ENCODE measurements at regions not wholly inside any gene's neighbourhood (a gene's known extent, or its start where the extent isn't known, plus 50 kb on each side); places are given as distances from the start of the nearest gene placed in this dataset.

DNA sequence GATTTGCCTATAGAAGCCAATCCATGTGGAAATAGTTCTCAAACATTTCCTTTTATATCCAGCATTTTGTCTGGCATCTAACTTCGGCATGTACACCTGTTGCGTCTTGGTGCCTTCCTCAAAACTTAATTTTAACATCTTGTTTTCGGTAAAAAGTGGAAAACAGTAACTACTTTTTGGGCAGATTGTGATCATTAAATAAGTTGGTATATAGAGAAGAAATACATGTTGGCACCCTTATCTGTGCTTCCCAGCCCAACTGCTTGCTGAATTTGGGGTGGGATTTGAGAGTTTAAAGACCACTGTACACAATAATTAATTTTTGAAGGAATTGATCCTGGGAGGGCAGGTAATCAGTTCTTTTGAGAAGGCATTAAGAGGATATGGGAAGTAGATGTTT, 566.8 kb downstream of the PDCD6IP start (continued):
- TF ChIP-seq, protein P1, sequence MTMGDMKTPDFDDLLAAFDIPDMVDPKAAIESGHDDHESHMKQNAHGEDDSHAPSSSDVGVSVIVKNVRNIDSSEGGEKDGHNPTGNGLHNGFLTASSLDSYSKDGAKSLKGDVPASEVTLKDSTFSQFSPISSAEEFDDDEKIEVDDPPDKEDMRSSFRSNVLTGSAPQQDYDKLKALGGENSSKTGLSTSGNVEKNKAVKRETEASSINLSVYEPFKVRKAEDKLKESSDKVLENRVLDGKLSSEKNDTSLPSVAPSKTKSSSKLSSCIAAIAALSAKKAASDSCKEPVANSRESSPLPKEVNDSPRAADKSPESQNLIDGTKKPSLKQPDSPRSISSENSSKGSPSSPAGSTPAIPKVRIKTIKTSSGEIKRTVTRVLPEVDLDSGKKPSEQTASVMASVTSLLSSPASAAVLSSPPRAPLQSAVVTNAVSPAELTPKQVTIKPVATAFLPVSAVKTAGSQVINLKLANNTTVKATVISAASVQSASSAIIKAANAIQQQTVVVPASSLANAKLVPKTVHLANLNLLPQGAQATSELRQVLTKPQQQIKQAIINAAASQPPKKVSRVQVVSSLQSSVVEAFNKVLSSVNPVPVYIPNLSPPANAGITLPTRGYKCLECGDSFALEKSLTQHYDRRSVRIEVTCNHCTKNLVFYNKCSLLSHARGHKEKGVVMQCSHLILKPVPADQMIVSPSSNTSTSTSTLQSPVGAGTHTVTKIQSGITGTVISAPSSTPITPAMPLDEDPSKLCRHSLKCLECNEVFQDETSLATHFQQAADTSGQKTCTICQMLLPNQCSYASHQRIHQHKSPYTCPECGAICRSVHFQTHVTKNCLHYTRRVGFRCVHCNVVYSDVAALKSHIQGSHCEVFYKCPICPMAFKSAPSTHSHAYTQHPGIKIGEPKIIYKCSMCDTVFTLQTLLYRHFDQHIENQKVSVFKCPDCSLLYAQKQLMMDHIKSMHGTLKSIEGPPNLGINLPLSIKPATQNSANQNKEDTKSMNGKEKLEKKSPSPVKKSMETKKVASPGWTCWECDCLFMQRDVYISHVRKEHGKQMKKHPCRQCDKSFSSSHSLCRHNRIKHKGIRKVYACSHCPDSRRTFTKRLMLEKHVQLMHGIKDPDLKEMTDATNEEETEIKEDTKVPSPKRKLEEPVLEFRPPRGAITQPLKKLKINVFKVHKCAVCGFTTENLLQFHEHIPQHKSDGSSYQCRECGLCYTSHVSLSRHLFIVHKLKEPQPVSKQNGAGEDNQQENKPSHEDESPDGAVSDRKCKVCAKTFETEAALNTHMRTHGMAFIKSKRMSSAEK (CRISPR knock-in tag; IDR thresholded peaks at IDR 0.05; ENCODE audit: borderline replicate concordance), result no peak
- no peak for TF ChIP-seq KAT7 (CRISPR knock-in tag; IDR thresholded peaks at IDR 0.05; ENCODE audit: borderline replicate concordance)

DNA sequence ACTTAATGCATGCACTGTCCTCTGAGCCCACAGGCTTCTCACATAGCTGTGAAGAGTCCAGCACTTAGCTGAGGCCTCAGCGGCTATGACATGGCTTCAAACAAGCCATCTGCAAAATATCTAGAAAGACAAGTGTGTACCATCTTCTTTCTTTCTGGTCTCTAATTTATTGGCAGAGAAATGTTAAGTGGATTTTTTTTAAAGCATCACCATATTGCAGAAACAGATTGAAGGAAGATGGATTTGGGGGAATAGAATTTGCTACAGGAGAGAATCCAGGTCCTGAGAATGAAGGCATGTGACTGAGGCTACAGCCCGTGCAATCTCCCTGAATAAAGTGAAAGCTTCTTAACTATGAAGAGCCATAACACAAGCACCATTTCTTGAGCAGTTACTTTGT, 567.3 kb downstream of the PDCD6IP start:
- Mint-ChIP-seq H3K27ac (no peak overlapping the region), H3K27me3 (ENCODE audit: low read depth) (no peaks in the 10 kb centered on the region), H3K36me3 (no peaks in the 10 kb centered on the region), H3K4me1 (peaks cover 9% of the 10 kb centered on the region), H3K4me3 (no peak overlapping the region), H3K9me3 (peaks cover 13% of the 10 kb centered on the region)
- ATAC-seq (no peak), DNase-seq (ENCODE audit: low spot score) (no peak)
- CTCF ChIA-PET, result interaction anchor here (0.6 kb wide), 1 partner anchor 105 kb away, joined by 3 read pairs; no protein-coding TSS in a partner anchor
- POLR2A ChIA-PET, result no interaction called here
- TF ChIP-seq, protein P2, sequence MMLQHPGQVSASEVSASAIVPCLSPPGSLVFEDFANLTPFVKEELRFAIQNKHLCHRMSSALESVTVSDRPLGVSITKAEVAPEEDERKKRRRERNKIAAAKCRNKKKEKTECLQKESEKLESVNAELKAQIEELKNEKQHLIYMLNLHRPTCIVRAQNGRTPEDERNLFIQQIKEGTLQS (CRISPR knock-in tag; conservative IDR thresholded peaks at IDR 0.05), result no peak
- TF ChIP-seq, protein P3, sequence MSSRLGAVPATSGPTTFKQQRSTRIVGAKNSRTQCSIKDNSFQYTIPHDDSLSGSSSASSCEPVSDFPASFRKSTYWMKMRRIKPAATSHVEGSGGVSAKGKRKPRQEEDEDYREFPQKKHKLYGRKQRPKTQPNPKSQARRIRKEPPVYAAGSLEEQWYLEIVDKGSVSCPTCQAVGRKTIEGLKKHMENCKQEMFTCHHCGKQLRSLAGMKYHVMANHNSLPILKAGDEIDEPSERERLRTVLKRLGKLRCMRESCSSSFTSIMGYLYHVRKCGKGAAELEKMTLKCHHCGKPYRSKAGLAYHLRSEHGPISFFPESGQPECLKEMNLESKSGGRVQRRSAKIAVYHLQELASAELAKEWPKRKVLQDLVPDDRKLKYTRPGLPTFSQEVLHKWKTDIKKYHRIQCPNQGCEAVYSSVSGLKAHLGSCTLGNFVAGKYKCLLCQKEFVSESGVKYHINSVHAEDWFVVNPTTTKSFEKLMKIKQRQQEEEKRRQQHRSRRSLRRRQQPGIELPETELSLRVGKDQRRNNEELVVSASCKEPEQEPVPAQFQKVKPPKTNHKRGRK (CRISPR knock-in tag; IDR thresholded peaks at IDR 0.05; ENCODE audit: borderline replicate concordance), result no peak
- TF ChIP-seq, protein P4, sequence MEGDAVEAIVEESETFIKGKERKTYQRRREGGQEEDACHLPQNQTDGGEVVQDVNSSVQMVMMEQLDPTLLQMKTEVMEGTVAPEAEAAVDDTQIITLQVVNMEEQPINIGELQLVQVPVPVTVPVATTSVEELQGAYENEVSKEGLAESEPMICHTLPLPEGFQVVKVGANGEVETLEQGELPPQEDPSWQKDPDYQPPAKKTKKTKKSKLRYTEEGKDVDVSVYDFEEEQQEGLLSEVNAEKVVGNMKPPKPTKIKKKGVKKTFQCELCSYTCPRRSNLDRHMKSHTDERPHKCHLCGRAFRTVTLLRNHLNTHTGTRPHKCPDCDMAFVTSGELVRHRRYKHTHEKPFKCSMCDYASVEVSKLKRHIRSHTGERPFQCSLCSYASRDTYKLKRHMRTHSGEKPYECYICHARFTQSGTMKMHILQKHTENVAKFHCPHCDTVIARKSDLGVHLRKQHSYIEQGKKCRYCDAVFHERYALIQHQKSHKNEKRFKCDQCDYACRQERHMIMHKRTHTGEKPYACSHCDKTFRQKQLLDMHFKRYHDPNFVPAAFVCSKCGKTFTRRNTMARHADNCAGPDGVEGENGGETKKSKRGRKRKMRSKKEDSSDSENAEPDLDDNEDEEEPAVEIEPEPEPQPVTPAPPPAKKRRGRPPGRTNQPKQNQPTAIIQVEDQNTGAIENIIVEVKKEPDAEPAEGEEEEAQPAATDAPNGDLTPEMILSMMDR (IDR thresholded peaks at IDR 0.05), result no peak

DNA sequence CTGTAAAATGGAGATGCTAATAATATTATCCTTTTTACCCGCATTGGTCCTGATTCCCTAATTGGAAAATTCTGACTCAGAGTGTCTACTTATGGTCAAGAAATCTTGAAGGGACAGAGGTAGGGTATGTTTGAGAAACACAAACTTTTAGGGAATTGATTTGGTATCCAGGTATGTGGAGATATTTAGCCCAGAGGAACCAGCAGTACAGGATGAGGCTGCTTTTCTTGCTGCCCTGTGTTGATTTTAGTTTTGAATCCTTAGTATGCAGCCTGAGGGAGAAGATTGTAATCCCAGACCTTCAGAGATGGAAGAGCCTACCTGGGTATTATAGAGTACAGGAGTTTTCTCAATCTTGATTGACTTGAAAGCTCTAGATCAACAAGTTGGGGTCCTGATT, 569.1 kb downstream of the PDCD6IP start:
- ATAC-seq, result no peak
- ChIA-PET POLR2A (no interaction called here), CTCF (no interaction called here)
- H3K36me3 Mint-ChIP-seq, result no peaks in the 10 kb centered on the region
- no peak for DNase-seq (ENCODE audit: low spot score)
- no peak overlapping the region for H3K27ac Mint-ChIP-seq
- H3K4me3 Mint-ChIP-seq, result no peak overlapping the region
- H3K4me1 Mint-ChIP-seq, result peaks cover 9% of the 10 kb centered on the region
- peaks cover 15% of the 10 kb centered on the region for H3K9me3 Mint-ChIP-seq
- no peaks in the 10 kb centered on the region for H3K27me3 Mint-ChIP-seq (ENCODE audit: low read depth)
- TF ChIP-seq, protein P5, sequence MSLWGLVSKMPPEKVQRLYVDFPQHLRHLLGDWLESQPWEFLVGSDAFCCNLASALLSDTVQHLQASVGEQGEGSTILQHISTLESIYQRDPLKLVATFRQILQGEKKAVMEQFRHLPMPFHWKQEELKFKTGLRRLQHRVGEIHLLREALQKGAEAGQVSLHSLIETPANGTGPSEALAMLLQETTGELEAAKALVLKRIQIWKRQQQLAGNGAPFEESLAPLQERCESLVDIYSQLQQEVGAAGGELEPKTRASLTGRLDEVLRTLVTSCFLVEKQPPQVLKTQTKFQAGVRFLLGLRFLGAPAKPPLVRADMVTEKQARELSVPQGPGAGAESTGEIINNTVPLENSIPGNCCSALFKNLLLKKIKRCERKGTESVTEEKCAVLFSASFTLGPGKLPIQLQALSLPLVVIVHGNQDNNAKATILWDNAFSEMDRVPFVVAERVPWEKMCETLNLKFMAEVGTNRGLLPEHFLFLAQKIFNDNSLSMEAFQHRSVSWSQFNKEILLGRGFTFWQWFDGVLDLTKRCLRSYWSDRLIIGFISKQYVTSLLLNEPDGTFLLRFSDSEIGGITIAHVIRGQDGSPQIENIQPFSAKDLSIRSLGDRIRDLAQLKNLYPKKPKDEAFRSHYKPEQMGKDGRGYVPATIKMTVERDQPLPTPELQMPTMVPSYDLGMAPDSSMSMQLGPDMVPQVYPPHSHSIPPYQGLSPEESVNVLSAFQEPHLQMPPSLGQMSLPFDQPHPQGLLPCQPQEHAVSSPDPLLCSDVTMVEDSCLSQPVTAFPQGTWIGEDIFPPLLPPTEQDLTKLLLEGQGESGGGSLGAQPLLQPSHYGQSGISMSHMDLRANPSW (CRISPR knock-in tag; conservative IDR thresholded peaks at IDR 0.05; ENCODE audit: low read depth), result no peak
- TF ChIP-seq CREM (CRISPR knock-in tag; IDR thresholded peaks at IDR 0.05) (no peak), NFYB (CRISPR knock-in tag; conservative IDR thresholded peaks at IDR 0.05; ENCODE audit: low read depth) (no peak), GABPB1 (CRISPR knock-in tag; IDR thresholded peaks at IDR 0.05) (no peak), GTF2I (CRISPR knock-in tag; conservative IDR thresholded peaks at IDR 0.05) (no peak), NR3C1 (CRISPR knock-in tag; conservative IDR thresholded peaks at IDR 0.05; ENCODE audit: low read depth) (no peak), NFATC4 (CRISPR knock-in tag; IDR thresholded peaks at IDR 0.05) (no peak), FOXK1 (CRISPR knock-in tag; IDR thresholded peaks at IDR 0.05) (no peak), PRRX2 (CRISPR knock-in tag; IDR thresholded peaks at IDR 0.05) (no peak), KAT7 (CRISPR knock-in tag; IDR thresholded peaks at IDR 0.05; ENCODE audit: borderline replicate concordance) (no peak), FOXJ3 (CRISPR knock-in tag; IDR thresholded peaks at IDR 0.05; ENCODE audit: borderline replicate concordance) (no peak)
- TF ChIP-seq, protein P6, sequence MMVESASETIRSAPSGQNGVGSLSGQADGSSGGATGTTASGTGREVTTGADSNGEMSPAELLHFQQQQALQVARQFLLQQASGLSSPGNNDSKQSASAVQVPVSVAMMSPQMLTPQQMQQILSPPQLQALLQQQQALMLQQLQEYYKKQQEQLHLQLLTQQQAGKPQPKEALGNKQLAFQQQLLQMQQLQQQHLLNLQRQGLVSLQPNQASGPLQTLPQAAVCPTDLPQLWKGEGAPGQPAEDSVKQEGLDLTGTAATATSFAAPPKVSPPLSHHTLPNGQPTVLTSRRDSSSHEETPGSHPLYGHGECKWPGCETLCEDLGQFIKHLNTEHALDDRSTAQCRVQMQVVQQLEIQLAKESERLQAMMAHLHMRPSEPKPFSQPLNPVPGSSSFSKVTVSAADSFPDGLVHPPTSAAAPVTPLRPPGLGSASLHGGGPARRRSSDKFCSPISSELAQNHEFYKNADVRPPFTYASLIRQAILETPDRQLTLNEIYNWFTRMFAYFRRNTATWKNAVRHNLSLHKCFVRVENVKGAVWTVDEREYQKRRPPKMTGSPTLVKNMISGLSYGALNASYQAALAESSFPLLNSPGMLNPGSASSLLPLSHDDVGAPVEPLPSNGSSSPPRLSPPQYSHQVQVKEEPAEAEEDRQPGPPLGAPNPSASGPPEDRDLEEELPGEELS (CRISPR knock-in tag; IDR thresholded peaks at IDR 0.05), result no peak
- TF ChIP-seq, protein P4 (IDR thresholded peaks at IDR 0.05), result no peak
- TF ChIP-seq, protein P7, sequence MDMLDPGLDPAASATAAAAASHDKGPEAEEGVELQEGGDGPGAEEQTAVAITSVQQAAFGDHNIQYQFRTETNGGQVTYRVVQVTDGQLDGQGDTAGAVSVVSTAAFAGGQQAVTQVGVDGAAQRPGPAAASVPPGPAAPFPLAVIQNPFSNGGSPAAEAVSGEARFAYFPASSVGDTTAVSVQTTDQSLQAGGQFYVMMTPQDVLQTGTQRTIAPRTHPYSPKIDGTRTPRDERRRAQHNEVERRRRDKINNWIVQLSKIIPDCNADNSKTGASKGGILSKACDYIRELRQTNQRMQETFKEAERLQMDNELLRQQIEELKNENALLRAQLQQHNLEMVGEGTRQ (CRISPR knock-in tag; IDR thresholded peaks at IDR 0.05), result no peak

Measured in WTC11 (cell line).